HCT116 (cell line): ENCODE measurements at regions not wholly inside any gene's neighbourhood (a gene's known extent, or its start where the extent isn't known, plus 50 kb on each side); places are given as distances from the start of the nearest gene placed in this dataset.

Source experiments
- ATAC-seq: fragments of 200-7000 bp; cut with Tn5 transposase; 2 replicates; pipeline ENCODE4 v1.9.1; 2020; ENCODE audit warnings: mild to moderate bottlenecking, moderate library complexity
- BruUV-seq: library from RNA; stranded (reverse); fragments of 400-500 nt; replicated peaks from 2 replicates; lab custom pipeline; 2021; lab: Mats Ljungman, UMichigan
- CTCF ChIA-PET: fragments of 300-600 bp; sonication (Branson Sonifier 250); formaldehyde crosslinking; loops from one replicate; lab custom pipeline; 2021; ENCODE audit warnings: antibody characterized with exemption; lab: Charles Lee
- POLR2A ChIA-PET: fragments of 300-600, 350-600 bp; sonication (Branson Sonifier 250); formaldehyde crosslinking; loops from one replicate; lab custom pipeline; 2021; ENCODE audit warnings: antibody characterized with exemption; lab: Charles Lee
- RAD21 ChIA-PET, 2 experiments: fragments of 300-600 bp; sonication (Branson Sonifier 250); formaldehyde crosslinking; loops; one replicate each; lab custom pipeline; 2023; ENCODE audit warnings: low total read pairs in 2 of 2; ENCODE audit not compliant: uncharacterized antibody in 2 of 2, unreplicated experiment in 2 of 2, low non-redundant PET in 1 of 2; lab: Charles Lee
- DNase-seq: peaks from one replicate; pipeline ENCODE4 v3.0.0-alpha.2; 2010; ENCODE audit warnings: low read depth, low spot score
- H2AFZ ChIP-seq: fragments of 200-600 bp; shearing (Covaris generic), sonication (generic); 2 replicates; pipeline ENCODE4 v1.6.1; 2017; ENCODE audit warnings: low read depth, mixed run types, mixed read lengths, antibody characterized with exemption, low read length; ENCODE audit not compliant: poor library complexity, severe bottlenecking
- H3K27ac ChIP-seq: 2 replicates; pipeline ENCODE4 v1.5.1; 2012; ENCODE audit warnings: low read depth, low read length
- H3K27me3 ChIP-seq: fragments of 200-600 bp; sonication (generic); 2 replicates; pipeline ENCODE4 v1.6.1; 2016; ENCODE audit warnings: mixed run types, low read length, mixed read lengths; ENCODE audit not compliant: insufficient read depth
- H3K36me3 ChIP-seq, 2 experiments: fragments of 200-500 bp in 1 of 2; fragments of 200-600 bp in 1 of 2; sonication (Bioruptor generic) in 1 of 2; sonication (generic) in 1 of 2; 2 replicates each; pipeline versions ENCODE4 v1.5.1 to v1.6.1; 2014 to 2016; ENCODE audit warnings: low read length in 2 of 2, inconsistent platforms in 1 of 2, mixed read lengths in 1 of 2, mixed run types in 1 of 2; ENCODE audit not compliant: insufficient read depth in 2 of 2, control insufficient read depth in 1 of 2
- H3K4me1 ChIP-seq, 2 experiments: fragments of 200-600 bp in 1 of 2; sonication (generic) in 1 of 2; 2 replicates each; pipeline versions ENCODE4 v1.5.1 to v1.6.1; 2012 to 2017; ENCODE audit warnings: low read length in 2 of 2, inconsistent platforms in 1 of 2, mild to moderate bottlenecking in 1 of 2, mixed read lengths in 1 of 2, mixed run types in 1 of 2, moderate library complexity in 1 of 2; ENCODE audit not compliant: insufficient read depth in 2 of 2, control insufficient read depth in 1 of 2
- H3K4me2 ChIP-seq: fragments of 200-600 bp; sonication (generic); 2 replicates; pipeline ENCODE4 v1.6.1; 2017; ENCODE audit warnings: mixed run types, low read length, mixed read lengths
- H3K4me3 ChIP-seq, 2 experiments: fragments of 200-600 bp in 1 of 2; sonication (generic) in 1 of 2; replicated peaks in 1 of 2; 2 replicates each; pipeline ENCODE4 v1.5.1; 2011 to 2016; ENCODE audit warnings: low read length in 2 of 2, control low read depth in 1 of 2, low read depth in 1 of 2, mild to moderate bottlenecking in 1 of 2, mixed read lengths in 1 of 2, mixed run types in 1 of 2
- H3K79me2 ChIP-seq: fragments of 200-600 bp; sonication (generic); 2 replicates; pipeline ENCODE4 v1.6.1; 2017; ENCODE audit warnings: mild to moderate bottlenecking, mixed run types, low read length, moderate library complexity, mixed read lengths; ENCODE audit not compliant: insufficient read depth
- H3K9ac ChIP-seq: fragments of 200-600 bp; sonication (generic); 2 replicates; pipeline ENCODE4 v1.6.1; 2016; ENCODE audit warnings: low read length, mixed read lengths
- H3K9me2 ChIP-seq: fragments of 200-600 bp; sonication (generic), shearing (Covaris generic); 2 replicates; pipeline ENCODE4 v1.6.1; 2017; ENCODE audit warnings: mixed run types, mild to moderate bottlenecking, moderate library complexity; ENCODE audit not compliant: insufficient read depth
- H3K9me3 ChIP-seq, 2 experiments: fragments of 200-500 bp in 1 of 2; fragments of 200-600 bp in 1 of 2; sonication (Bioruptor generic) in 1 of 2; sonication (generic) in 1 of 2; 2 replicates each; pipeline ENCODE4 v1.6.1; 2014 to 2017; ENCODE audit warnings: low read length in 2 of 2, mixed read lengths in 2 of 2, inconsistent platforms in 1 of 2, low read depth in 1 of 2, mild to moderate bottlenecking in 1 of 2, mixed run types in 1 of 2, moderate library complexity in 1 of 2; ENCODE audit not compliant: control insufficient read depth in 1 of 2, insufficient read depth in 1 of 2
- H4K20me1 ChIP-seq: fragments of 200-600 bp; sonication (generic), shearing (Covaris generic); 2 replicates; pipeline ENCODE4 v1.6.1; 2017; ENCODE audit warnings: mixed run types, mild to moderate bottlenecking, moderate library complexity; ENCODE audit not compliant: insufficient read depth
- EZH2 ChIP-seq: fragments of 200-600 bp; sonication (generic); IDR thresholded peaks from 2 replicates; pipeline ENCODE4 v1.6.1; 2017; ENCODE audit warnings: antibody characterized with exemption, mixed run types
- EZH2phosphoT487 ChIP-seq: fragments of 200-600 bp; IDR thresholded peaks from 2 replicates; pipeline ENCODE4 v1.6.1; 2018; ENCODE audit warnings: antibody characterized with exemption, borderline replicate concordance
- FOSL1 ChIP-seq: IDR thresholded peaks from 2 replicates; pipeline ENCODE4 v1.6.1; 2012; ENCODE audit warnings: low read depth
- JUND ChIP-seq: IDR thresholded peaks from 2 replicates; pipeline ENCODE4 v1.6.1; 2012
- POLR2A ChIP-seq: IDR thresholded peaks from 2 replicates; pipeline ENCODE4 v1.7.0; 2011; ENCODE audit warnings: borderline replicate concordance; ENCODE audit not compliant: insufficient read depth, insufficient read length; ENCODE audit errors: extremely low read depth
- intact Hi-C: fragments of 100-400 bp; cut with micrococcal nuclease; formaldehyde crosslinking; loops from 2 replicates; pipeline ENCODE4 v1.10.0; 2022
- TF ChIP-seq, protein P1 (sequence below): IDR thresholded peaks from 2 replicates; pipeline ENCODE4 v1.6.1; 2012; ENCODE audit warnings: low read depth
- TF ChIP-seq, protein P2 (sequence below): IDR thresholded peaks from 2 replicates; pipeline ENCODE4 v1.6.1; 2012

DNA sequence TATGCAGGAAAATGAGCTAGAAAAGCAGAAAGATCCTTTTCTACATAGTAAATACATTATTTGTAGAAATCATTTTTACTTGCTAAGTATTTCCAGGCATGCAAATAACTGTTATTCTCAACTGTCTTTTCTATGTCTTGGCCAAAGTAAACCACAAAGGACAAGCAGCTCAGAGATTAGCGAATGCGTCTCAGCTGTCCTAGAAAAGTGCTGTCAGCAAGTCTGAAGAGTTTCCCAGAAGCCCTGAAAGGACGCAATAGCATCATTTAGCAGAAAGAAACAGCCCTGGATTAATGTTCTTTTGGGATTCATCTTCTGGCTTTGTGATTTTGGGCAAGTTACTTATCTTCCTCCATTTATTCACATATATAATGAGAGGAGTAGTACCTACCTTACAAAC, 100.3 kb downstream of the ZIC1 start (continued):
- TF ChIP-seq, protein P1, sequence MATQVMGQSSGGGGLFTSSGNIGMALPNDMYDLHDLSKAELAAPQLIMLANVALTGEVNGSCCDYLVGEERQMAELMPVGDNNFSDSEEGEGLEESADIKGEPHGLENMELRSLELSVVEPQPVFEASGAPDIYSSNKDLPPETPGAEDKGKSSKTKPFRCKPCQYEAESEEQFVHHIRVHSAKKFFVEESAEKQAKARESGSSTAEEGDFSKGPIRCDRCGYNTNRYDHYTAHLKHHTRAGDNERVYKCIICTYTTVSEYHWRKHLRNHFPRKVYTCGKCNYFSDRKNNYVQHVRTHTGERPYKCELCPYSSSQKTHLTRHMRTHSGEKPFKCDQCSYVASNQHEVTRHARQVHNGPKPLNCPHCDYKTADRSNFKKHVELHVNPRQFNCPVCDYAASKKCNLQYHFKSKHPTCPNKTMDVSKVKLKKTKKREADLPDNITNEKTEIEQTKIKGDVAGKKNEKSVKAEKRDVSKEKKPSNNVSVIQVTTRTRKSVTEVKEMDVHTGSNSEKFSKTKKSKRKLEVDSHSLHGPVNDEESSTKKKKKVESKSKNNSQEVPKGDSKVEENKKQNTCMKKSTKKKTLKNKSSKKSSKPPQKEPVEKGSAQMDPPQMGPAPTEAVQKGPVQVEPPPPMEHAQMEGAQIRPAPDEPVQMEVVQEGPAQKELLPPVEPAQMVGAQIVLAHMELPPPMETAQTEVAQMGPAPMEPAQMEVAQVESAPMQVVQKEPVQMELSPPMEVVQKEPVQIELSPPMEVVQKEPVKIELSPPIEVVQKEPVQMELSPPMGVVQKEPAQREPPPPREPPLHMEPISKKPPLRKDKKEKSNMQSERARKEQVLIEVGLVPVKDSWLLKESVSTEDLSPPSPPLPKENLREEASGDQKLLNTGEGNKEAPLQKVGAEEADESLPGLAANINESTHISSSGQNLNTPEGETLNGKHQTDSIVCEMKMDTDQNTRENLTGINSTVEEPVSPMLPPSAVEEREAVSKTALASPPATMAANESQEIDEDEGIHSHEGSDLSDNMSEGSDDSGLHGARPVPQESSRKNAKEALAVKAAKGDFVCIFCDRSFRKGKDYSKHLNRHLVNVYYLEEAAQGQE = no peak
- TF ChIP-seq EZH2 = no peak
- TF ChIP-seq, protein P2, sequence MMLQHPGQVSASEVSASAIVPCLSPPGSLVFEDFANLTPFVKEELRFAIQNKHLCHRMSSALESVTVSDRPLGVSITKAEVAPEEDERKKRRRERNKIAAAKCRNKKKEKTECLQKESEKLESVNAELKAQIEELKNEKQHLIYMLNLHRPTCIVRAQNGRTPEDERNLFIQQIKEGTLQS = no peak

DNA sequence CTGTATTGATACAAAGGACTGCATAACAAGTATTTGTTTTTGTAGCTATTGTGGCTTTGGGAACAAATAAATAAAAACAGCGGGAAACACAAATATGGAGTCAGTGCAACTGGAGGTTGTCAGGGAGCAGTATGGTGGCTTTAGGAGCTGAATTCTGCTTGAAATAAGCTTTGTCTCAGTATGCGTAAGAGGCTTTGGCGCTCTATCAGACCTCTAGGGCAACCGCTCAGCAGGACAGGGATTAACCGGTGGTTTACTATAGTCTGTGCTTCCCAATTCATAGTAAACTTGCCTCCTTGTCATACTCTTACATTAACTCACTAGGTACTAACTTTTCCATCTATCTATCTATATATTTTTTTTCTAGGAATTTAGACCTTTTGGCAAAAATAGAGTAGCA, 104.6 kb downstream of the ZIC1 start:
- Histone ChIP-seq H3K79me2 (no peaks in the 10 kb centered on the region), H2AFZ (no peak overlapping the region), H3K36me3 (no peaks in the 10 kb centered on the region), H3K9me3 (no peaks in the 10 kb centered on the region), H3K4me1 (no peaks in the 10 kb centered on the region), H3K27ac (no peak overlapping the region), H3K9me2 (no peaks in the 10 kb centered on the region), H3K27me3 (no peaks in the 10 kb centered on the region), H3K4me2 (no peak overlapping the region), H3K4me3 (no peak overlapping the region), H3K9ac (no peak overlapping the region), H4K20me1 (no peaks in the 10 kb centered on the region)
- intact Hi-C loops = no loop called here
- no TSS peak for BruUV-seq
- ChIA-PET RAD21 (no interaction called here), POLR2A (no interaction called here), CTCF (no interaction called here)
- TF ChIP-seq FOSL1 = no peak
- TF ChIP-seq EZH2 = no peak
- TF ChIP-seq EZH2phosphoT487 = no peak
- TF ChIP-seq JUND = no peak
- no peak for TF ChIP-seq POLR2A
- no peak for ATAC-seq
- DNase-seq = no peak
